C4-2B (cell line): ENCODE measurements at regions not wholly inside any gene's neighbourhood (a gene's known extent, or its start where the extent isn't known, plus 50 kb on each side); places are given as distances from the start of the nearest gene placed in this dataset.

Experiments
- CTCF ChIP-seq: fragments of 450-650 bp; conservative IDR thresholded peaks from 2 replicates; pipeline ENCODE4 v1.5.1; 2017; ENCODE audit warnings: mild to moderate bottlenecking
- ZFX ChIP-seq: fragments of 450-650 bp; IDR thresholded peaks from 2 replicates; pipeline ENCODE4 v1.6.1; 2017

- no peak for TF ChIP-seq CTCF
- TF ChIP-seq ZFX, result no peak
Observed at GRCh38 chr2:221931251-221931991, 359.3 kb upstream of the EPHA4 start.
